GM21447 (cell line): ENCODE measurements at regions not wholly inside any gene's neighbourhood (a gene's known extent, or its start where the extent isn't known, plus 50 kb on each side); places are given as distances from the start of the nearest gene placed in this dataset.

Experiments
- ATAC-seq: cut with Tn5 transposase; IDR thresholded peaks from one replicate; pipeline ENCODE4 v1.9.1; 2021; ENCODE audit not compliant: unreplicated experiment

GRCh38 chr2:181766129-181766528, 85.8 kb upstream of the NEUROD1 start:
- ATAC-seq, result no peak

DNA sequence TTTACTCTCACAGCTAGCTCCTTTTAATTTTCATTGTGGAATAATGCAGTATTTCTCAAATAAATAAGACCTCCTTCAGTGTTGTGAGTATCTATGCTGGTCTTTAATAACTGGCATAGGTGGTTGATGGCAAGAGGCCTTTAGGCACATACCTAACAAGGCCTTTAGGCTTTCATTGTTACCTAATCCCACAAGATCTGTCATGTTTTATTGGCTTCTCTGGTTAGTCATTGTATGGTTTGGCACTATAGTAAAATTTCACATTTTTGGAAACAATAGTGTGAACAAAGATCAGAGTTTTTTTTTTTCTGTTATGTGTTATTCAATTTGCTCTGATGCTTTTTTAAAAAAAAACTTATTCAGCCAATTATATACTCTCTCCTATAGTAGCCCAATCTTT, 89.8 kb upstream of the NEUROD1 start:
- no peak for ATAC-seq

DNA sequence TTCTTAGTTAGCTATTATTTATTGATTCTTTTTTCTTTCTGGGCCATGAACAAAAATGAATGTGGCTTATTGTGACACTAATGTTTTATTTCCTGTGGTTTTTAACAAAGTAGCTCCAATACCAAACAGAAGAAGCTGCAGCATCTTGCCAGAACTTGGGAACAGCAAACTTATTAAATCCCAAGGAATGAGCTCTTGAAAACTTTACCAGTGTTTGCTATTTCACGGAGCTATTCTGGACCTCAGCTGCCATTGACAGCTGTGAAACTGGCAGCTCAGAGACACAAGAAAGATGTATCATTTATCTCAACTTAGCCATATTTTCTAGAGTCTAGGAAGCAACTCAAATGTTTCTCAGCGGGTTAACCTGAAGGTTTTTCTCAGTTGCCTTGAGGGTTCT, 91.0 kb upstream of the NEUROD1 start:
- ATAC-seq, result no peak

- ATAC-seq, result no peak
Observed at GRCh38 chr2:181772334-181772733, 92.0 kb upstream of the NEUROD1 start.

DNA sequence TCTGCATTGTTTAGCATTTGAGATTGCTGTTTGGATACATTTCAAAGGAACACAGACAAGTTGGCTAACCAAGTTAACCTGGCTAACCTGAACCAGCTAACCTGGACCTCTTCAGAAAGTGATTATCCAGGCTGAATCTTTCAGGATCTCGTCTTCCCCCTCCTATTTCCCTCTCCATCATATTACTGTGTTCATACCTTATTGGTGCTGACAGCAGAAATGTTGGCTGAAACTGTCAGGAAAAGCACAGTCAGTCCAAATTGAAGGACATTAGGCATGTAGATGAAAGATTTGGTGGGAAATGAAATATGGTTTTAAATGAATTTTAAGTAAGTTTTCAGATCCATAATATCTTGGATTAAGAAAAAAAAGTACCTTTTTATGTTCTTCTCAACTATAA, 92.5 kb upstream of the NEUROD1 start:
- ATAC-seq, result no peak

DNA sequence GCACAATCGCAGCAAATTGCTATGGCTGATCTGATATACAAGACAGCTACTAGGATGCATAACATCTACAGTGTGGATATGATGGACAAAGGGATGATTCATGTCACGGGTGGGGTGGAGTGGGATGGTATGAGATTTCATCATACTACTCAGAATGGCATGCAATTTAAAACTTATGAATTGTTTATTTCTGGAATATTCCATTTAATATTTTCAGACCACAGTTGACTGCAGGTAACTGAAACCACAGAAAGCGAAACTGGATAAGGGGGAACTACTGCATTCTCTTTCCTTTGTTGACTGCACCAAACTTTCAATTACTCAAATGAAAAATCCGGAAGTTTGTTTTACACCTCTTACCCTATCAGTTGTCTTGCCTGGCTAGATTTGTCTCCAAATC, 94.4 kb upstream of the NEUROD1 start:
- peak; percentile 75 for ATAC-seq

DNA sequence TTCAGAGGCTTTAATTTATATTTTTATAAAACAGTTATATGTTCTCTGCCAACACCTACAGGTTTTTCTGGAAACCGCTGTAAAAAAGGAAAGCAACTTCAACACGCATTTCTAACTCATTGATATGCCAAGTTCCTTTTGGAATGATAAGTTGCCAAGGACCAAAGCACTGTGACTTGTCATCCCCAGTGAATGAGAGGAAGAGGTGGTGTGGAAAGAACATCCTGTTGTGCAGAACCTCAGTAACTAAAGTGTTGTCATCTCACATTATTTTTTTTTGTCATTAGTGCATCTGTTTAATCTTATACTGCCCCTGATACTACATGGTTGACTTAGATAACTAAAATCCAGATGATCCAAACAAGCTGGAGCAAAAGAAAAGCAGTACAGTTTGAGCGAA, 96.0 kb upstream of the NEUROD1 start:
- ATAC-seq, result no peak

- ATAC-seq, result no peak
Observed at GRCh38 chr2:181777734-181778133, 97.4 kb upstream of the NEUROD1 start.

GRCh38 chr2:181778621-181779201, 98.4 kb upstream of the NEUROD1 start:
- no peak for ATAC-seq

- no peak for ATAC-seq
Observed at GRCh38 chr2:181779288-181780021, 99.1 kb upstream of the NEUROD1 start.

- ATAC-seq, result peak; percentile 78
Observed at GRCh38 chr2:181780047-181780651, 99.8 kb upstream of the NEUROD1 start.

DNA sequence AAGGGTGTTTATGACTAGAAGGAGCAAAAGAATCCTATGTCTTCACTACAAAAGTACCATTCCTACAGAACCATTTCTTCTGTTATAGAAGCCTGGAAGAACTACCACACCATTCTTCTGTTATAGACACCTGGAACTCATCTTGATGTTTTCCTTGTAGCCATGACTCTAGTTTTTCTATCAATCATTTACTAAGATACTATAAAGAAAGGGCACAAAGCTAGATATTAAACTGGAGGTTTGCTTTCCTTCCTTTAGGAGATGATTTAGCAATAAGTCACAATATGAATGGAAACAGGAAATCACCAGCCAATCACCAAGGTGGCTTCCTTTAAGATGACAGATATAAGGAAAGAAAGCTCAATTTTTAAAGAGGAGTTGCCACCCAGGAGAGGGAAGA, 100.3 kb upstream of the NEUROD1 start:
- peak; percentile 28 for ATAC-seq

DNA sequence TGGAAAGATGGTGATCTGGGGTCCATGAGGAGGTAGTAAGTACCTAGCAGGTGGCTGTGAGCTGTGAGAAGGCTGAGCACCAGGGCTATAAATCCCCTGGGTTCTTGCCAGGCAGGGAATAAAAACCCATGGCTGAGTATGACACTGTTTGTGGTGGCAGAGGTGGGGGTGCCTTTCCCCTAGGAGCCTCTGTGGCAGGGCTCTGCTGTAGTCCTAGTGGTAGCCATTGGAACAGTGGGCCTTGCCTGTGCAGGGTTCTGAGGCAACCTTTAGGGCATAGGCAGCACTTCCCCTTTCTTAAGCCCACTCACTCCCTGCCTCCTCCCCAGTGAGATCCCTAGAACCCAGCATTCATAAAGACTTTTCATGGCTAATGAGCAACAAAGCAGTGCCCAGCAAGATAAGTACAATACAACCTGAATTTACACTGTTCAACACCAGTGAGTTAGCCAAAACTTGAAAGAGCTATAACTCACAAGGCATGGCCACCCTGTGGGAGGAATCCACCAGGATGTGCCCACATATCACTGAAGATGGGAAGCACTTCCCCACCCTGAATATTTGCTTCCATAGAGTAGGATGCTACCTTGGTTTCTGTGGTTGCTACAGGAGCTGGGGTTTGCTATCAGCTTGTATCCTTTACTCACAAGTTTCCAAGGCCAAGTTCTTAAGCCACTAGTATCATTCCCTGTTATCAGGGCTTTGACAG, 100.9 kb upstream of the NEUROD1 start:
- ATAC-seq, result peak; percentile 42

GRCh38 chr2:181782660-181783059, 102.3 kb upstream of the NEUROD1 start:
- no peak for ATAC-seq

DNA sequence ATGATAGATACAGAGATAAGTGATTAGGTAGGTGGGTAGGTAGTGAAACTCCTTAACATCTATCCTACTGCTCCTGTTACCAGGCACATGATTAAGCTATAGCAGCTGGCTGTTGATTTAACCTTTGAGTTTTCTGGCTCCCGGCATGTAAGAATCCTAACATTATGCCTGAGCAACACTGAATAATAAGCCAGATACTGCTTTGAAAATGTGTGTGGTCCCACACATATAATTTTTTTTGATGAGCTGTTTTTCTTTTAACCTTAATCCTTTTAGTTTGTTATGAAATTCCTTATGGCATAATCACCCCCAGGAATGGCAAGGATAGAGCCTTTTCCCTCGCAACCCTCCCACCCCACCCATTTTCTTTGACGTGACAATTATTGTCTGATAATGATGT, 104.2 kb upstream of the NEUROD1 start:
- no peak for ATAC-seq

GRCh38 chr2:181785691-181786344, 105.5 kb upstream of the NEUROD1 start:
- ATAC-seq, result no peak

- ATAC-seq, result no peak
Observed at GRCh38 chr2:181786371-181787228, 104.9 kb upstream of the ITPRID2 start.

DNA sequence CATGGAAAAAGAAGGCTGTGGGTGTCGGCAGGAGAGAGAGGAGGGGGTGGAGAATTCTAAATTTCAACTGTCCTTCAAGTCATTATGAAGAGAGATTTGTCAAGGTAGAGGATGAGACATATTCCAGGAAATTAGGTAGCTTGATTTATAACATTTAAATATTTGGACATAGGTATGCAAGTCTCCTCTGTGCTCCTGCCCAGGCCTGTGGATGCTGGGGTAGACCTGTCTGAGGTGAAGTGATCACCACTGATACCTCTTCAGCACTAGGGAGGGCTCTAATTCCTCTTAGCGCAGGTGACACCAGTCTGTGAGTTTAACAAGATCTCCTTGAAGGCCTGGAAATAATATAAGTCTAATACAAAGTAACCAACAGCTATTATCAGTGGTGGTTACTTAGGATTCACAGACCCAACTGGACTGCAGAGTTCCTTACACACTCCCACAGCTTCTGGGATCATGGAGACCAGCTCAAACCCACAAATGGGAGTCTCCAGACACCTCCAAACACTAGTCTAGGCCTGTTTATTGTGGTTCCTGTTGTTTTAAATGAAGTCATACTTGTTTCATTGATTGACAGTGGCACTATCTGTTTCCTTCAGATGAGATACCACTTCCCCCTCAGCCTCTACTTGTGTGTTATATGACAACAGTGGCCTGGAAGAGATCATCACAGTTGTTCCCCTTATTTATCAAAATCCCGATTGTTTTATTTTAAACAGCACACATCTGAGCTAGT, 104.1 kb upstream of the ITPRID2 start:
- no peak for ATAC-seq

GRCh38 chr2:181788897-181789555, 102.5 kb upstream of the ITPRID2 start:
- no peak for ATAC-seq
